NCI-H2107 (cell line): ENCODE measurements at regions not wholly inside any gene's neighbourhood (a gene's known extent, or its start where the extent isn't known, plus 50 kb on each side); places are given as distances from the start of the nearest gene placed in this dataset.

Experiments
- DNase-seq: peaks from one replicate; lab custom pipeline; 2025; lab: John Stamatoyannopoulos, UW

DNA sequence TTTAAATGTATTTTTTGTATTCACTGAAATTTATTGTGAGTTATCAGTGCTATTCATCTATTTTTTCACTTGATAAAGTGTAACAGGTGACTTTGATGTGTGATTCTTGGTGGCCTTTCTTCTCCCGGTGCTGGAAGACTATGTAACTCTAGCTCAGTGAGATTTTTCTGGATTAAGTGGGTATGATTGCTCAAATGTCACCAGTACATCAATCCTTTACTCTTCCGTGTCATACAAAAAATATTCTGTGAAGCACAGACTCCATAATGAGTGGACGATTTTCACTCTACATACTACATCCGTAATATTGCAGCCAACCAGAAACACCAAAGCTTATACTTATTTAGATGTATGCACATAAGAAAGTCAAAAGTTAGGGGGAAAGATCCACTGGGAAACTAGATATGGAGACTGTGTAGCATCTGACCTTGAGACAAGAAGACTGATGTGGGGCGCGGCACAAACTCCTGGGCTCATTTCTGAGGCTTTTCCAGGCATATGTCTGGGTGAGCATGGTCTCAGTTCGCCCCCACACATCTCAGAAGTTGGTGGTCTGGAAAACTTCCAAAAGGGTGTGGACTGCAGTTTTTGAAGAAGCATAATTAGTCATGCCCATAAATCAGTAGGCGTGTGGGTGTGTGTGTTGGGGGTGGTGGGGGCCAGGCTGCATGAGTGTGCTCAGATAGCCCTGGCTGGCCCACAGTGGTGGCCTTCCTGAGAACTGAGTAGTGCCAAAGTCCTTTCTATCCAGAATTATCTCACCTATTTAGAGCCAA lies 53.9 kb upstream of the TENM3 start:
- DNase-seq: no peak

DNA sequence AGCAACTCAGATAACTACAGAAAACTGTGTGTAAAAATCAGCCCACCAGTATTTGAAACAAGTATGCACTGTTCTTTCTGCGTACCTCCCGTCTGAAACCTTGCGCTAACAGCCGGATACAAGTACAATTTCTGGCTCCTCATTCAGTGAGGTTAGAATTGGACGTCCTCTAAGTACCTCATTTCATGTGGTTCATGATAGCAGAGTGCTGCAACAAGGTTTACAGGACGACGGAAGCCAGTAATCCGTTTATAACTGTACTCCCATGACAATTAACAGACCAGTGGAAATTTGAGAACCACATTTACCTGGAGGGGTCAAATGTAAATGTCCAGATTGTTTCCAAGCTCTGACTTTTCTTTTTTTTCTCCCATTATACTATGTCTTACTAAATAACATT lies 52.9 kb upstream of the TENM3 start:
- no peak for DNase-seq

DNA sequence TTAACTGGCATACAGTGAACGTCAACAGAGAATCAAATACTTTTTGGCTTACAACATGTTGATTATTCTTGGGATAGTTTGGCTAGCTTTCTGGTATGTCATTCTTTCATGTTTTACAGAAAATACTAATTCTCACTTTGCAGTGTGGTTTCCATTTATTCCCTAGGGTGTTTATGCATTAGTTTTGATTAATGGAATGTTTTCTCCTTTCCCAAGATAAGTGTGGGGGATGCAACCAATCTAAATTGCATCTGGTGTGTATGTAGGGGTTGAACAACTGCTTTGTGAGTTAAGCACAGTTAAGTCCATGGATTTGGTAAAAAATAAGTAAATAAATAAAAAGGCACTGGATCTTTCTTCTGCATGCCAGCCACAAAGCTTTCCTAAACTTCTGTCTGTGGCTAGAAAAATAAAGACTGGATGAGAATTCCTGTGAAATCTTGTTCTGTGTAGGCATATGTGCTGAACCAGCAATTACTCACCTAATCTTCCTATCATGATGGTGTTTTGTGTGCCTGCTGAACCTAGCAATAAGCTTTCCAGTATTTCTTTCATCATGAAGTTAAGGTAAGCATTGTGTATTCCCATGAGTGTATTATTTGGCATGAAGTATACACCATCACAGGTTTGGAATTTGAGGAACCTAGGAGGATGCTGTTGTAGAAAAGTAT lies 50.6 kb upstream of the TENM3 start:
- DNase-seq: no peak

DNA sequence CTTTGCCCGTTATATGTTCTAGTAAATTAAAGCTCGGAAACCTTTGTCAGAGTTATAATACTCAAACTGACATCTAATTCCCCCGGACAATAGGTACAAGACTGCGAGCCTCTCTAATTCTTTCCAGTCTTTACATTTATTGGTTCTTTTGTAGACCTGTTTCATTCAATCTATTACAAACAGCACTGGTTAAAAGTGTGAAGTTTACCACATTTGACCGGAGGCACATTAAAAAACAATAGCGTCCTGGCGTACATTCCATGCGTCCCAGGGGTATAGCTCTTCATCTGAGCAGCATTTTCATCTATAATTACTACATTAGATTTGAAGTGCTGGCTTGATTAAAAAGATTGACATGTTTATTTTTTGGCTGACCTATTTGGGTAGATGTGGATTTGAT lies 49.9 kb upstream of the TENM3 start:
- DNase-seq: no peak
